DND-41 (cell line): ENCODE measurements at regions not wholly inside any gene's neighbourhood (a gene's known extent, or its start where the extent isn't known, plus 50 kb on each side); places are given as distances from the start of the nearest gene placed in this dataset.
"Not testable (repeated sequence)": the region's sequence is repeated elsewhere in the genome, so short reads cannot be mapped to it uniquely, and the experiment has no call there.

Source experiments
- ATAC-seq: fragments of 200-7000 bp; cut with Tn5 transposase; 3 replicates; pipeline ENCODE4 v1.9.1; 2021; ENCODE audit warnings: low read depth; ENCODE audit not compliant: insufficient read depth
- DNase-seq: peaks from one replicate; pipeline ENCODE4 v3.0.0-alpha.2; 2020
- H2AFZ ChIP-seq: 2 replicates; pipeline ENCODE4 v1.6.0; 2012; ENCODE audit warnings: low read depth, low read length
- H3K27ac ChIP-seq: 2 replicates; pipeline ENCODE4 v1.5.1; 2012; ENCODE audit warnings: low read length, inconsistent platforms
- H3K27me3 ChIP-seq: fragments of 200-600 bp; sonication (generic); 2 replicates; pipeline ENCODE4 v1.6.0; 2012; ENCODE audit warnings: low read length, mild to moderate bottlenecking, inconsistent platforms; ENCODE audit not compliant: insufficient read depth, poor library complexity
- H3K36me3 ChIP-seq: 2 replicates; pipeline ENCODE4 v1.5.1; 2012; ENCODE audit warnings: low read length, inconsistent platforms; ENCODE audit not compliant: insufficient read depth
- H3K4me1 ChIP-seq: 2 replicates; pipeline ENCODE4 v1.5.1; 2012; ENCODE audit warnings: mild to moderate bottlenecking, low read length; ENCODE audit not compliant: insufficient read depth
- H3K4me2 ChIP-seq: 2 replicates; pipeline ENCODE4 v1.6.0; 2012; ENCODE audit warnings: mild to moderate bottlenecking, moderate library complexity, low read length, inconsistent platforms; ENCODE audit not compliant: insufficient read depth
- H3K4me3 ChIP-seq, 2 experiments: fragments of 200-600 bp in 1 of 2; shearing (Covaris generic) in 1 of 2; 2 replicates each; pipeline ENCODE4 v1.5.1; 2012 to 2016; ENCODE audit warnings: inconsistent platforms in 2 of 2, low read length in 2 of 2, mild to moderate bottlenecking in 2 of 2, low read depth in 1 of 2, moderate library complexity in 1 of 2
- H3K79me2 ChIP-seq: 2 replicates; pipeline ENCODE4 v1.6.0; 2012; ENCODE audit warnings: low read length, inconsistent platforms; ENCODE audit not compliant: insufficient read depth
- H3K9ac ChIP-seq: 2 replicates; pipeline ENCODE4 v1.6.0; 2012; ENCODE audit warnings: low read depth, mild to moderate bottlenecking, inconsistent platforms, low read length, moderate library complexity
- H3K9me3 ChIP-seq: 2 replicates; pipeline ENCODE4 v1.5.1; 2012; ENCODE audit warnings: low read length, moderate library complexity, mild to moderate bottlenecking, inconsistent platforms; ENCODE audit not compliant: insufficient read depth, severe bottlenecking
- H4K20me1 ChIP-seq: 2 replicates; pipeline ENCODE4 v1.6.0; 2012; ENCODE audit warnings: low read length; ENCODE audit not compliant: insufficient read depth
- CTCF ChIP-seq: IDR thresholded peaks from 2 replicates; pipeline ENCODE4 v1.5.1; 2012; ENCODE audit warnings: borderline replicate concordance, low read length, moderate library complexity, mild to moderate bottlenecking; ENCODE audit not compliant: poor library complexity, severe bottlenecking; ENCODE audit errors: extremely low read depth
- EZH2 ChIP-seq: IDR thresholded peaks from 3 replicates; pipeline ENCODE4 v1.6.1; 2012; ENCODE audit warnings: borderline replicate concordance, low read depth, mild to moderate bottlenecking, moderate library complexity, low read length, inconsistent platforms; ENCODE audit not compliant: severe bottlenecking

DNA sequence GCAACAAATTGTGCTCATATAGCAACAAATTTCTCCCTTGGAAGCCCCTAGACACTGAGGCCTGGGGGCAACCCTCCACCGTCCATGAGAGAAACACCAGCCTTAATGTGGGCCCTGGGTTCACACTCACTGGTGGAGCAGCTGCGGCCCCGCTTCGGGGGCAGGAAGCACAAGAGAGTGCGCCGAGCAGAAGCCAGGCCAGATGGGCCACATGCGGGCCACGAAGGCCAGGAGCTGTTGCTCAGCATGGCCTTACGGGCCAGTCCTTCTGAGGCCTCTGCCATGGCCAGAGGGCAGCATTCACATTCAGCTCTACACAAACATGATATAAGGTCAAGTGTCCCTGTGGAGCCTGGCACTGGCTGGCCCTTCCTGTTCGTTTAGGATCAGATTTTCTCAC is 60.0 kb upstream of the VIPR2 start:
- Histone ChIP-seq H3K4me2 (no peak overlapping the region), H3K27ac (no peak overlapping the region), H2AFZ (no peak overlapping the region), H3K4me3 (no peak overlapping the region), H3K27me3 (no peaks in the 10 kb centered on the region), H3K36me3 (no peaks in the 10 kb centered on the region), H3K9me3 (no peaks in the 10 kb centered on the region), H3K79me2 (no peaks in the 10 kb centered on the region), H4K20me1 (no peaks in the 10 kb centered on the region), H3K9ac (no peak overlapping the region), H3K4me1 (peaks cover 27% of the 10 kb centered on the region)
- TF ChIP-seq CTCF (no peak), EZH2 (no peak)
- DNase-seq (no peak), ATAC-seq (no peak)

- not testable (repeated sequence) for H3K4me2 ChIP-seq, H2AFZ ChIP-seq, H4K20me1 ChIP-seq, DNase-seq, H3K9ac ChIP-seq, H3K36me3 ChIP-seq, ATAC-seq, H3K9me3 ChIP-seq, H3K4me3 ChIP-seq, H3K79me2 ChIP-seq, H3K27ac ChIP-seq, H3K27me3 ChIP-seq
- H3K4me1 ChIP-seq: peaks cover 21% of the 10 kb centered on the region
Measured at GRCh38 chr7:159203253-159203652, 58.6 kb upstream of the VIPR2 start.

- ATAC-seq: no peak
- H3K79me2 ChIP-seq: no peaks in the 10 kb centered on the region
- TF ChIP-seq CTCF (no peak), EZH2 (no peak)
- H3K27ac ChIP-seq: no peak overlapping the region
- H3K4me1 ChIP-seq: peaks cover 21% of the 10 kb centered on the region
- H2AFZ ChIP-seq: no peak overlapping the region
- H3K27me3 ChIP-seq: no peaks in the 10 kb centered on the region
- no peaks in the 10 kb centered on the region for H4K20me1 ChIP-seq
- no peaks in the 10 kb centered on the region for H3K36me3 ChIP-seq
- peak; percentile 20 for DNase-seq
- no peak overlapping the region for H3K4me3 ChIP-seq
- no peaks in the 10 kb centered on the region for H3K9me3 ChIP-seq
- H3K9ac ChIP-seq: no peak overlapping the region
- no peak overlapping the region for H3K4me2 ChIP-seq
Measured at GRCh38 chr7:159201722-159202330, 57.2 kb upstream of the VIPR2 start.

GRCh38 chr7:159200421-159200820 is 55.8 kb upstream of the VIPR2 start:
- ATAC-seq: no peak

More at GRCh38 chr7:159200421-159200820, 55.8 kb upstream of the VIPR2 start:
- peaks cover 34% of the 10 kb centered on the region for H3K4me1 ChIP-seq
- H3K4me3 ChIP-seq: no peak overlapping the region
- no peak overlapping the region for H3K27ac ChIP-seq
- TF ChIP-seq EZH2: no peak
- TF ChIP-seq CTCF: no peak
- H3K36me3 ChIP-seq: no peaks in the 10 kb centered on the region
- no peak overlapping the region for H2AFZ ChIP-seq
- no peak overlapping the region for H3K9ac ChIP-seq
- no peaks in the 10 kb centered on the region for H3K27me3 ChIP-seq
- H3K9me3 ChIP-seq: no peaks in the 10 kb centered on the region
- H4K20me1 ChIP-seq: no peaks in the 10 kb centered on the region
- DNase-seq: no peak
- no peak overlapping the region for H3K4me2 ChIP-seq
- no peaks in the 10 kb centered on the region for H3K79me2 ChIP-seq
